WTC11 (cell line): ENCODE measurements at regions not wholly inside any gene's neighbourhood (a gene's known extent, or its start where the extent isn't known, plus 50 kb on each side); places are given as distances from the start of the nearest gene placed in this dataset.

Experiments
- ATAC-seq: fragments of 200-7000 bp; cut with Tn5 transposase; 2 replicates; pipeline ENCODE4 v1.10.0; 2021; ENCODE audit warnings: mild to moderate bottlenecking, moderate library complexity
- CTCF ChIA-PET: fragments of 300-600 bp; sonication (Branson Sonifier 250); formaldehyde crosslinking; loops from one replicate; lab custom pipeline; 2021; ENCODE audit warnings: antibody characterized with exemption; lab: Charles Lee
- POLR2A ChIA-PET: fragments of 350-600 bp; sonication (Branson Sonifier 250); formaldehyde crosslinking; loops from one replicate; lab custom pipeline; 2021; ENCODE audit warnings: antibody characterized with exemption; lab: Charles Lee
- DNase-seq: peaks from one replicate; pipeline ENCODE4 v3.0.0; 2021; ENCODE audit warnings: low spot score
- H3K27ac Mint-ChIP-seq: 2 replicates; pipeline ENCODE4 v1.8.0; 2021; ENCODE audit warnings: mixed read lengths
- H3K27me3 Mint-ChIP-seq: 2 replicates; pipeline ENCODE4 v1.8.0; 2021; ENCODE audit warnings: low read depth, mild to moderate bottlenecking, moderate library complexity, mixed read lengths
- H3K36me3 Mint-ChIP-seq: 2 replicates; pipeline ENCODE4 v1.8.0; 2021; ENCODE audit warnings: mixed read lengths
- H3K4me1 Mint-ChIP-seq: 2 replicates; pipeline ENCODE4 v1.8.0; 2022; ENCODE audit warnings: mixed read lengths
- H3K4me3 Mint-ChIP-seq: 2 replicates; pipeline ENCODE4 v1.8.0; 2021; ENCODE audit warnings: mild to moderate bottlenecking, moderate library complexity, mixed read lengths
- H3K9me3 Mint-ChIP-seq: 2 replicates; pipeline ENCODE4 v1.8.0; 2021; ENCODE audit warnings: mixed read lengths
- FOXJ3 ChIP-seq: sonication (generic); formaldehyde crosslinking; IDR thresholded peaks from 2 replicates; pipeline ENCODE4 v1.9.0; 2021; ENCODE audit warnings: missing genetic modification reagents, mild to moderate bottlenecking, borderline replicate concordance
- FOXP4 ChIP-seq: sonication (generic); formaldehyde crosslinking; IDR thresholded peaks from 2 replicates; pipeline ENCODE4 v1.8.0; 2022; ENCODE audit warnings: mild to moderate bottlenecking, missing genetic modification reagents
- GABPB1 ChIP-seq: sonication (generic); formaldehyde crosslinking; IDR thresholded peaks from 2 replicates; pipeline ENCODE4 v1.8.1; 2023; ENCODE audit warnings: mild to moderate bottlenecking, missing genetic modification reagents
- KAT7 ChIP-seq: sonication (generic); formaldehyde crosslinking; IDR thresholded peaks from 2 replicates; pipeline ENCODE4 v1.8.1; 2023; ENCODE audit warnings: missing genetic modification reagents, mild to moderate bottlenecking, borderline replicate concordance
- MLX ChIP-seq: sonication (generic); formaldehyde crosslinking; IDR thresholded peaks from 2 replicates; pipeline ENCODE4 v1.8.1; 2023; ENCODE audit warnings: mild to moderate bottlenecking, missing genetic modification reagents, moderate library complexity
- PRRX2 ChIP-seq: fragments of 250-450 bp; sonication (Bioruptor Pico); IDR thresholded peaks from 2 replicates; pipeline ENCODE4 v1.8.0; 2021; ENCODE audit warnings: mild to moderate bottlenecking
- TCF7 ChIP-seq: sonication (generic); formaldehyde crosslinking; IDR thresholded peaks from 2 replicates; pipeline ENCODE4 v1.8.0; 2022; ENCODE audit warnings: mild to moderate bottlenecking, low read depth, missing genetic modification reagents, moderate library complexity
- ZMAT4 ChIP-seq: fragments of 250-450 bp; sonication (Bioruptor Pico); IDR thresholded peaks from 2 replicates; pipeline ENCODE4 v1.9.0; 2021; ENCODE audit warnings: mild to moderate bottlenecking
- ZNF532 ChIP-seq: fragments of 250-450 bp; sonication (Bioruptor Pico); IDR thresholded peaks from 2 replicates; pipeline ENCODE4 v1.9.0; 2021; ENCODE audit warnings: mild to moderate bottlenecking, borderline replicate concordance
- TF ChIP-seq, protein P1 (sequence below): sonication (generic); formaldehyde crosslinking; IDR thresholded peaks from 2 replicates; pipeline ENCODE4 v1.8.0; 2023; ENCODE audit warnings: mild to moderate bottlenecking, missing genetic modification reagents
- TF ChIP-seq, protein P2 (sequence below): sonication (generic); formaldehyde crosslinking; IDR thresholded peaks from 2 replicates; pipeline ENCODE4 v1.8.0; 2022; ENCODE audit warnings: mild to moderate bottlenecking, missing genetic modification reagents
- TF ChIP-seq, protein P3 (sequence below): sonication (generic); formaldehyde crosslinking; IDR thresholded peaks from 2 replicates; pipeline ENCODE4 v1.8.0; 2023; ENCODE audit warnings: missing genetic modification reagents
- TF ChIP-seq, protein P4 (sequence below): fragments of 250-450 bp; sonication (Bioruptor Pico); IDR thresholded peaks from 2 replicates; pipeline ENCODE4 v1.9.0; 2021; ENCODE audit warnings: moderate library complexity, mild to moderate bottlenecking, inconsistent platforms, borderline replicate concordance
- TF ChIP-seq, protein P5 (sequence below): sonication (generic); formaldehyde crosslinking; IDR thresholded peaks from 2 replicates; pipeline ENCODE4 v1.8.1; 2022; ENCODE audit warnings: missing genetic modification reagents, borderline replicate concordance

DNA sequence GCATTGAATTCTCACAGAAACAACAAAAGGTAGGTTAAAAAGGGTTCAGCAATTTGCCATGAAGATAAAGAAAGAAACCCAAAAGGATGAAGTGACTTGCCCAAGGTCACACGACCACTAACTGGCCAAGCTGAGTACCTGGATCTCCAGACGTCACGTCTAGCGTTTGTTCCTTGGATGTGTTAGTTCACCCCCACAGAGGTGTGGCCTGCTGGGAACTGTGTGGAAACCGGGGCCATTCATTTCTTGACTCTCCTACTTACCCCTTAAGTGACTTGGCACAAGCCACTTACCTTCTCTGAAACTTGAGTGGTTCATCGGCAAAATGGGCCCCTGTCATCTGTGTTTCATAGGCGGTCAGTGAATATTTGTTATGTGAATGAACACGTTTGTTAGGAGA lies 244.3 kb upstream of the SLCO3A1 start:
- Mint-ChIP-seq H3K27me3 (no peaks in the 10 kb centered on the region), H3K36me3 (no peaks in the 10 kb centered on the region), H3K27ac (no peak overlapping the region), H3K4me3 (no peak overlapping the region), H3K4me1 (no peaks in the 10 kb centered on the region), H3K9me3 (no peaks in the 10 kb centered on the region)
- DNase-seq (no peak), ATAC-seq (no peak)
- TF ChIP-seq FOXP4 (CRISPR knock-in tag), result no peak
- TF ChIP-seq, protein P1, sequence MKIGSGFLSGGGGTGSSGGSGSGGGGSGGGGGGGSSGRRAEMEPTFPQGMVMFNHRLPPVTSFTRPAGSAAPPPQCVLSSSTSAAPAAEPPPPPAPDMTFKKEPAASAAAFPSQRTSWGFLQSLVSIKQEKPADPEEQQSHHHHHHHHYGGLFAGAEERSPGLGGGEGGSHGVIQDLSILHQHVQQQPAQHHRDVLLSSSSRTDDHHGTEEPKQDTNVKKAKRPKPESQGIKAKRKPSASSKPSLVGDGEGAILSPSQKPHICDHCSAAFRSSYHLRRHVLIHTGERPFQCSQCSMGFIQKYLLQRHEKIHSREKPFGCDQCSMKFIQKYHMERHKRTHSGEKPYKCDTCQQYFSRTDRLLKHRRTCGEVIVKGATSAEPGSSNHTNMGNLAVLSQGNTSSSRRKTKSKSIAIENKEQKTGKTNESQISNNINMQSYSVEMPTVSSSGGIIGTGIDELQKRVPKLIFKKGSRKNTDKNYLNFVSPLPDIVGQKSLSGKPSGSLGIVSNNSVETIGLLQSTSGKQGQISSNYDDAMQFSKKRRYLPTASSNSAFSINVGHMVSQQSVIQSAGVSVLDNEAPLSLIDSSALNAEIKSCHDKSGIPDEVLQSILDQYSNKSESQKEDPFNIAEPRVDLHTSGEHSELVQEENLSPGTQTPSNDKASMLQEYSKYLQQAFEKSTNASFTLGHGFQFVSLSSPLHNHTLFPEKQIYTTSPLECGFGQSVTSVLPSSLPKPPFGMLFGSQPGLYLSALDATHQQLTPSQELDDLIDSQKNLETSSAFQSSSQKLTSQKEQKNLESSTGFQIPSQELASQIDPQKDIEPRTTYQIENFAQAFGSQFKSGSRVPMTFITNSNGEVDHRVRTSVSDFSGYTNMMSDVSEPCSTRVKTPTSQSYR (CRISPR knock-in tag), result no peak
- TF ChIP-seq, protein P2, sequence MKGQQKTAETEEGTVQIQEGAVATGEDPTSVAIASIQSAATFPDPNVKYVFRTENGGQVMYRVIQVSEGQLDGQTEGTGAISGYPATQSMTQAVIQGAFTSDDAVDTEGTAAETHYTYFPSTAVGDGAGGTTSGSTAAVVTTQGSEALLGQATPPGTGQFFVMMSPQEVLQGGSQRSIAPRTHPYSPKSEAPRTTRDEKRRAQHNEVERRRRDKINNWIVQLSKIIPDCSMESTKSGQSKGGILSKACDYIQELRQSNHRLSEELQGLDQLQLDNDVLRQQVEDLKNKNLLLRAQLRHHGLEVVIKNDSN (CRISPR knock-in tag), result no peak
- POLR2A ChIA-PET, result no interaction called here
- CTCF ChIA-PET, result no interaction called here

- no peaks in the 10 kb centered on the region for H3K4me1 Mint-ChIP-seq
Observed at GRCh38 chr15:91609966-91610365, 243.5 kb upstream of the SLCO3A1 start.

DNA sequence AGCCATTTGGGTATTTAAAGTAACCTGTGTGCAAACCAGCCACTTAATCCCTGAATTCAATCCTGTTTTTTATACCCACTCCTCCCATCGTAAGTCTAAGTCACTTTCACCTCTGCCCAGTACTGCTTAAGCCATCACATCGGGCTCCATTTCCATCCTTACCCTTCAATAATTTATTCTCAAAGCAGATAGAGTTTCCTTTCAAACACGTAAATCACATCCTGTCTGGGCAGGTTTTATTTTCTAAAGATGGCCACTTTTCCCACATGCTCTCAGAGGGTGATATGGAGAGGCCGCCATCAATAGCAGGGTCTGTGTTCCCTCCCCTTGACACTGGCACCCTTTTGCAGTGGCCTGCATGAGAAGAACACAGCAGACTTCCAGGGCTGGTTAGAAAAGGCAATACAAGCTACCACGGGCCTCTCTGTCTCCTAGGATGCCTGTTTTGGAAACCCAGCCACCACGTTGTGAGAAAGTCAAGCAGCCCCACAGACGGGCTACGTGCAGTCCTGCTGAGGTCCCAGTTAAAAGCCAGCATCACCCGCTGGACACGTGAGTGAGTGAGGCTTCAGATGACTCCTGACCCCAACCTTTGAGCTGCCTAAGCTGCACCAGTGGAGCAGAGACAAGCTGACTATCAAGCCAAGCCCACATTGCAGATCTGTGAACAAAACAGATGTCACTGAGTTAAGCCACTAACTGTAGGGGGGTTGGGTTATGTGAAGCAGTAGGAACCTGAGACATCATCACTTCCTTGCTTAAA lies 241.8 kb upstream of the SLCO3A1 start:
- ChIA-PET POLR2A (no interaction called here), CTCF (no interaction called here)
- no peak for ATAC-seq
- Mint-ChIP-seq H3K27me3 (no peaks in the 10 kb centered on the region), H3K4me1 (no peaks in the 10 kb centered on the region), H3K27ac (no peak overlapping the region), H3K4me3 (no peak overlapping the region), H3K36me3 (no peaks in the 10 kb centered on the region), H3K9me3 (peaks cover 5% of the 10 kb centered on the region)
- no peak for DNase-seq
- TF ChIP-seq FOXJ3 (CRISPR knock-in tag) (no peak), ZNF532 (no peak), MLX (no peak), ZMAT4 (CRISPR knock-in tag) (no peak), GABPB1 (CRISPR knock-in tag) (no peak), PRRX2 (no peak), KAT7 (CRISPR knock-in tag) (no peak)
- TF ChIP-seq, protein P3, sequence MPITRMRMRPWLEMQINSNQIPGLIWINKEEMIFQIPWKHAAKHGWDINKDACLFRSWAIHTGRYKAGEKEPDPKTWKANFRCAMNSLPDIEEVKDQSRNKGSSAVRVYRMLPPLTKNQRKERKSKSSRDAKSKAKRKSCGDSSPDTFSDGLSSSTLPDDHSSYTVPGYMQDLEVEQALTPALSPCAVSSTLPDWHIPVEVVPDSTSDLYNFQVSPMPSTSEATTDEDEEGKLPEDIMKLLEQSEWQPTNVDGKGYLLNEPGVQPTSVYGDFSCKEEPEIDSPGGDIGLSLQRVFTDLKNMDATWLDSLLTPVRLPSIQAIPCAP (CRISPR knock-in tag), result no peak
- TF ChIP-seq, protein P4, sequence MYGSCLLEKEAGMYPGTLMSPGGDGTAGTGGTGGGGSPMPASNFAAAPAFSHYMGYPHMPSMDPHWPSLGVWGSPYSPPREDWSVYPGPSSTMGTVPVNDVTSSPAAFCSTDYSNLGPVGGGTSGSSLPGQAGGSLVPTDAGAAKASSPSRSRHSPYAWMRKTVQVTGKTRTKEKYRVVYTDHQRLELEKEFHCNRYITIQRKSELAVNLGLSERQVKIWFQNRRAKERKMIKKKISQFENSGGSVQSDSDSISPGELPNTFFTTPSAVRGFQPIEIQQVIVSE (CRISPR knock-in tag), result no peak
- TF ChIP-seq, protein P5, sequence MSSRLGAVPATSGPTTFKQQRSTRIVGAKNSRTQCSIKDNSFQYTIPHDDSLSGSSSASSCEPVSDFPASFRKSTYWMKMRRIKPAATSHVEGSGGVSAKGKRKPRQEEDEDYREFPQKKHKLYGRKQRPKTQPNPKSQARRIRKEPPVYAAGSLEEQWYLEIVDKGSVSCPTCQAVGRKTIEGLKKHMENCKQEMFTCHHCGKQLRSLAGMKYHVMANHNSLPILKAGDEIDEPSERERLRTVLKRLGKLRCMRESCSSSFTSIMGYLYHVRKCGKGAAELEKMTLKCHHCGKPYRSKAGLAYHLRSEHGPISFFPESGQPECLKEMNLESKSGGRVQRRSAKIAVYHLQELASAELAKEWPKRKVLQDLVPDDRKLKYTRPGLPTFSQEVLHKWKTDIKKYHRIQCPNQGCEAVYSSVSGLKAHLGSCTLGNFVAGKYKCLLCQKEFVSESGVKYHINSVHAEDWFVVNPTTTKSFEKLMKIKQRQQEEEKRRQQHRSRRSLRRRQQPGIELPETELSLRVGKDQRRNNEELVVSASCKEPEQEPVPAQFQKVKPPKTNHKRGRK (CRISPR knock-in tag), result no peak

More at GRCh38 chr15:91609966-91610365, 243.5 kb upstream of the SLCO3A1 start:
- Mint-ChIP-seq H3K9me3 (no peaks in the 10 kb centered on the region), H3K4me3 (no peak overlapping the region), H3K27ac (no peak overlapping the region), H3K27me3 (no peaks in the 10 kb centered on the region), H3K36me3 (no peaks in the 10 kb centered on the region)
- POLR2A ChIA-PET, result no interaction called here
- ATAC-seq, result no peak
- CTCF ChIA-PET, result no interaction called here
- TF ChIP-seq TCF7 (CRISPR knock-in tag), result no peak
- DNase-seq, result no peak
